Activated CD8-positive, alpha-beta T cell treated with anti-CD3 and anti-CD28 coated beads for 36 hours (primary cell): ENCODE measurements at regions not wholly inside any gene's neighbourhood (a gene's known extent, or its start where the extent isn't known, plus 50 kb on each side); places are given as distances from the start of the nearest gene placed in this dataset.
"Not testable (repeated sequence)": the region's sequence is repeated elsewhere in the genome, so short reads cannot be mapped to it uniquely, and the experiment has no call there.

ENCODE experiments used
- ATAC-seq: fragments of 200-7000 bp; cut with Tn5 transposase; one replicate; pipeline ENCODE4 v1.10.0; 2021; ENCODE audit warnings: mild to moderate bottlenecking, moderate library complexity
- CTCF ChIA-PET: fragments of 350-600 bp; sonication (Branson Sonifier 250); formaldehyde crosslinking; loops from one replicate; lab custom pipeline; 2021; ENCODE audit warnings: antibody characterized with exemption; lab: Charles Lee
- POLR2A ChIA-PET: fragments of 350-600 bp; sonication (Branson Sonifier 250); formaldehyde crosslinking; loops from one replicate; lab custom pipeline; 2021; ENCODE audit warnings: antibody characterized with exemption; lab: Charles Lee
- DNase-seq: peaks from one replicate; pipeline ENCODE4 v3.0.0-alpha.2; 2020
- H3K27ac Mint-ChIP-seq: one replicate; pipeline ENCODE4 v1.8.0; 2021; ENCODE audit warnings: mild to moderate bottlenecking, mixed read lengths
- H3K27me3 Mint-ChIP-seq: one replicate; pipeline ENCODE4 v1.8.0; 2021; ENCODE audit warnings: mixed read lengths
- H3K36me3 Mint-ChIP-seq: one replicate; pipeline ENCODE4 v1.8.0; 2021; ENCODE audit warnings: low read depth, mixed read lengths
- H3K4me1 Mint-ChIP-seq: one replicate; pipeline ENCODE4 v1.8.0; 2021; ENCODE audit warnings: low read depth, mixed read lengths
- H3K4me3 Mint-ChIP-seq: one replicate; pipeline ENCODE4 v1.8.0; 2021; ENCODE audit warnings: mild to moderate bottlenecking, moderate library complexity, mixed read lengths
- H3K9me3 Mint-ChIP-seq: one replicate; pipeline ENCODE4 v1.8.0; 2021; ENCODE audit warnings: mixed read lengths
- CTCF ChIP-seq: fragments of 200-600 bp; IDR thresholded peaks from one replicate; pipeline ENCODE4 v1.8.0; 2022; ENCODE audit warnings: antibody characterized with exemption, mild to moderate bottlenecking
- intact Hi-C: fragments of 100-400 bp; cut with micrococcal nuclease; formaldehyde crosslinking; loops from one replicate; pipeline ENCODE4 v1.10.0; 2022

GRCh38 chr6:141048451-141048850, 1084.3 kb upstream of the GJE1 start:
- ChIA-PET POLR2A (no interaction called here), CTCF (no interaction called here)
- TF ChIP-seq CTCF = no peak
- no peak for DNase-seq
- no peak overlapping the region for H3K27ac Mint-ChIP-seq
- ATAC-seq = no peak
- H3K4me1 Mint-ChIP-seq = no peaks in the 10 kb centered on the region
- H3K9me3 Mint-ChIP-seq = peaks cover 1% of the 10 kb centered on the region
- intact Hi-C loops = no loop called here
- H3K4me3 Mint-ChIP-seq = no peak overlapping the region
- H3K36me3 Mint-ChIP-seq = no peaks in the 10 kb centered on the region
- peaks cover 3% of the 10 kb centered on the region for H3K27me3 Mint-ChIP-seq

DNA sequence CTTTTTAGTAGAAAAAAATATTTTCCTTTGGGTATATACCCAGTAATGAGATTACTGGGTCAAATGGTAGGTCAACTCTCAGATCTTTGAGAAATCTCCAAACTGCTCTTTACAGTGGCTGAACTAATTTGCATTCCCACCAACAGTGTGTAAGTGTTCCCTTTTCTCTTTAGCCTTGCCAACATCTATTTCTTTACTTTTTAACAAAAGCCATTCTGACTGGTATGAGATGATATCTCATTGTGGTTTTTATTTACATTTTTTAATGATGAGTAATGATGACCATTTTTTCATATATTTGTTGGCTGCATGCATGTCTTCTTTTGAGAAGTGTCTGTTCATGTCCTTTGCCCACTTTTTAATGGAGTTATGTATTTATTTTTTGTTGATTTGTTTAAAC, 1086.2 kb upstream of the GJE1 start:
- H3K4me3 Mint-ChIP-seq, intact Hi-C loops, POLR2A ChIA-PET, H3K9me3 Mint-ChIP-seq, DNase-seq, ATAC-seq, H3K36me3 Mint-ChIP-seq, CTCF ChIA-PET, H3K27ac Mint-ChIP-seq, H3K4me1 Mint-ChIP-seq, H3K27me3 Mint-ChIP-seq: not testable (repeated sequence)

GRCh38 chr6:141041596-141042087, 1091.1 kb upstream of the GJE1 start:
- DNase-seq = no peak
- Mint-ChIP-seq H3K27ac (no peak overlapping the region), H3K4me3 (no peak overlapping the region), H3K9me3 (peaks cover 4% of the 10 kb centered on the region), H3K27me3 (peaks cover 1% of the 10 kb centered on the region), H3K4me1 (no peaks in the 10 kb centered on the region), H3K36me3 (no peaks in the 10 kb centered on the region)
- POLR2A ChIA-PET = no interaction called here
- CTCF ChIA-PET = no interaction called here
- intact Hi-C loops = no loop called here
- no peak for ATAC-seq
- TF ChIP-seq CTCF = no peak

DNA sequence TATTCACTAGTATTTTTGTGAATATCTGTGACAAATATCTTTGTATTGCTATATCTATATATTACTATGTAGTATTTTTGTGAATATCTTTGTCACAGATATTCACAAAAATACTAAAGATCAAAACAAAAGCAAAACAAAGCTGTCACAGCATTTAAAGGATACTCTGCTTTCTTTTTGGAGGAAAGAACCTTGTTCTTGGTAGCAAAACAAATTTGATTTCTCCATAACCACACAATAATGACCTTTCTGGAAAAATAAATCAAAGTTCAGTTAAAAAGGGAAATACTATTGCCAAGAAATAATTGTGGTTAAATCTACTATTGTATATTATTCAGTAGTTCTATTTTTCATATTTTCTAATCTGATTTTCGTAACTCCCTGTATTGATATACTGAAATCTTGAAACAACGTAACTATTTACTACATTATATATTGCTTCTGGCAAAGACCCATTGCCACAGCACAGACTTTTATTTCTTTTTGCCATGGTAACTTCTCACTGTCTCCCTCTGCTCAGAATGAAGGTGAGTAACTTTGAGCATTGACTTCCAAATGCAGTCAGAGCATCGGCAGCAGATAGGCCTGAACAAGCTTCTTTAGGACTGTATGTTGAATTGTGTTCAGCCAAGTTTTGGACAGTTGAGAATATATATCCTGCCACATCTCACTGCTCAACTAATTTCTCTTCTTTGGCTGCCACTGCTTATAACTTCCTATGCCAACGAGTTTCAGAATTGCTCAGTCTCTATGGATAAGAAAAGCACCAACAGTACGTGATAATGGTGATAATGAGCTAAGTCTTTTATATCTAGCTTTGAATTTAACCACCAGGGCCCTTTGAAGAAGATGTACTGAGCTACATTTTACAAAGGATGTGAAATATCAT, 1097.2 kb upstream of the GJE1 start:
- POLR2A ChIA-PET = no interaction called here
- ATAC-seq (no peak), DNase-seq (no peak)
- H3K4me3 Mint-ChIP-seq = no peak overlapping the region
- CTCF ChIA-PET = no interaction called here
- TF ChIP-seq CTCF = no peak
- intact Hi-C loops = no loop called here
- H3K9me3 Mint-ChIP-seq = no peaks in the 10 kb centered on the region
- no peaks in the 10 kb centered on the region for H3K4me1 Mint-ChIP-seq
- H3K27me3 Mint-ChIP-seq = no peaks in the 10 kb centered on the region
- no peak overlapping the region for H3K27ac Mint-ChIP-seq
- H3K36me3 Mint-ChIP-seq = no peaks in the 10 kb centered on the region

DNA sequence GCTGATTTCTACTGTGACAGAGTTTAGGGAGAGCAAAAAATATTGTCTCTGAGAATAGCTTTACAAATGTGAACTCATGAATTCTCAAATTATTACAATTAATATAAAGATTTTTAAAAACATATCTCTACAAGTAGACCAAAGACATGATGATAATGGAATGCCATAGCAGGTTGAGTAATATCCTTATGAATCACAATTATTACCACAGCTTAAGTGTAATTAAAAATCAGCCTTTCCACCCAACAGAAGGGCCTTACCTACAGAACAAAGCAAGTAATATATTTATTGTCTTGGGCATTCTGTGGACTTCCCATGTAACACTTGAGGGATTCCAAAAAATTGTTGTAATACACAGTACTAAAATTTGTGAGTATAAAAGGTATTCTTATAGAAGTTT, 1099.6 kb upstream of the GJE1 start:
- POLR2A ChIA-PET = no interaction called here
- Mint-ChIP-seq H3K36me3 (no peaks in the 10 kb centered on the region), H3K27me3 (no peaks in the 10 kb centered on the region), H3K9me3 (no peaks in the 10 kb centered on the region), H3K4me3 (no peak overlapping the region), H3K27ac (no peak overlapping the region), H3K4me1 (no peaks in the 10 kb centered on the region)
- CTCF ChIA-PET = no interaction called here
- no peak for DNase-seq
- intact Hi-C loops = no loop called here
- no peak for TF ChIP-seq CTCF
- no peak for ATAC-seq
